Glutamatergic neuron (in vitro differentiated cells): ENCODE measurements at regions not wholly inside any gene's neighbourhood (a gene's known extent, or its start where the extent isn't known, plus 50 kb on each side); places are given as distances from the start of the nearest gene placed in this dataset.
"Not testable (repeated sequence)": the region's sequence is repeated elsewhere in the genome, so short reads cannot be mapped to it uniquely, and the experiment has no call there.

ENCODE experiments used
- DNase-seq: peaks from one replicate; pipeline ENCODE4 v3.0.0; 2022
- H3K27ac Mint-ChIP-seq: one replicate; pipeline ENCODE4 v1.8.0; 2020; ENCODE audit warnings: mild to moderate bottlenecking, mixed read lengths, inconsistent platforms; ENCODE audit not compliant: unreplicated experiment
- H3K27me3 Mint-ChIP-seq: one replicate; pipeline ENCODE4 v1.8.0; 2020; ENCODE audit warnings: mild to moderate bottlenecking, moderate library complexity, mixed read lengths, inconsistent platforms; ENCODE audit not compliant: unreplicated experiment
- H3K36me3 Mint-ChIP-seq: one replicate; pipeline ENCODE4 v1.8.0; 2020; ENCODE audit warnings: mild to moderate bottlenecking, mixed read lengths, inconsistent platforms; ENCODE audit not compliant: unreplicated experiment
- H3K4me1 Mint-ChIP-seq: one replicate; pipeline ENCODE4 v1.8.0; 2020; ENCODE audit warnings: mild to moderate bottlenecking, low read depth, mixed read lengths, inconsistent platforms; ENCODE audit not compliant: unreplicated experiment
- H3K4me3 Mint-ChIP-seq: one replicate; pipeline ENCODE4 v1.8.0; 2020; ENCODE audit warnings: mild to moderate bottlenecking, mixed read lengths, inconsistent platforms; ENCODE audit not compliant: unreplicated experiment
- H3K9me3 Mint-ChIP-seq: one replicate; pipeline ENCODE4 v1.8.0; 2020; ENCODE audit warnings: mild to moderate bottlenecking, moderate library complexity, mixed read lengths, inconsistent platforms; ENCODE audit not compliant: unreplicated experiment
- TF ChIP-seq, protein P1 (sequence below): fragments of 200-600 bp; sonication (generic); IDR thresholded peaks from one replicate; pipeline ENCODE4 v1.5.0; 2021; ENCODE audit not compliant: partially characterized antibody, unreplicated experiment

DNA sequence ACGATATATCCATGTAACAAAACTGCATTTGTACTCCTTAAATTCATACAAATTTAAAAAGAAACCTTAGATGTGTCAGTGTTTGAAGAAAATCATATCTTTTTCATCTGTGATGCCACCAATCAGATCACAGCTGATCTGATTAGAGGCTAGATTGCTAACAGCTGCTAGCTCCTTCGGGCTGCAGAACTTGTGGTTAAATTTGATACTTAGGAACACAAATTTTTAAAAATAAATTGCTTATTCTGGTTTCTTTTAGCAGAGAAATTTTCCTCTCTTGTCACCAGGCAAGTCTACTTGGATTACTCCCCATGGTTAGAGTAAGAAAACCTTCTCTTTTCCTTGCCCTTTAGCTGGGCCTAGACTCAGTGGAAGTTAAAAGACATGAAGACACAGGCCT, 94.6 kb upstream of the RANBP6 start:
- H3K27ac Mint-ChIP-seq = no peak overlapping the region
- TF ChIP-seq, protein P1, sequence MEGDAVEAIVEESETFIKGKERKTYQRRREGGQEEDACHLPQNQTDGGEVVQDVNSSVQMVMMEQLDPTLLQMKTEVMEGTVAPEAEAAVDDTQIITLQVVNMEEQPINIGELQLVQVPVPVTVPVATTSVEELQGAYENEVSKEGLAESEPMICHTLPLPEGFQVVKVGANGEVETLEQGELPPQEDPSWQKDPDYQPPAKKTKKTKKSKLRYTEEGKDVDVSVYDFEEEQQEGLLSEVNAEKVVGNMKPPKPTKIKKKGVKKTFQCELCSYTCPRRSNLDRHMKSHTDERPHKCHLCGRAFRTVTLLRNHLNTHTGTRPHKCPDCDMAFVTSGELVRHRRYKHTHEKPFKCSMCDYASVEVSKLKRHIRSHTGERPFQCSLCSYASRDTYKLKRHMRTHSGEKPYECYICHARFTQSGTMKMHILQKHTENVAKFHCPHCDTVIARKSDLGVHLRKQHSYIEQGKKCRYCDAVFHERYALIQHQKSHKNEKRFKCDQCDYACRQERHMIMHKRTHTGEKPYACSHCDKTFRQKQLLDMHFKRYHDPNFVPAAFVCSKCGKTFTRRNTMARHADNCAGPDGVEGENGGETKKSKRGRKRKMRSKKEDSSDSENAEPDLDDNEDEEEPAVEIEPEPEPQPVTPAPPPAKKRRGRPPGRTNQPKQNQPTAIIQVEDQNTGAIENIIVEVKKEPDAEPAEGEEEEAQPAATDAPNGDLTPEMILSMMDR = no peak
- no peaks in the 10 kb centered on the region for H3K27me3 Mint-ChIP-seq
- no peak overlapping the region for H3K4me3 Mint-ChIP-seq
- DNase-seq = no peak
- no peaks in the 10 kb centered on the region for H3K36me3 Mint-ChIP-seq
- H3K4me1 Mint-ChIP-seq = no peaks in the 10 kb centered on the region
- H3K9me3 Mint-ChIP-seq = no peaks in the 10 kb centered on the region

DNA sequence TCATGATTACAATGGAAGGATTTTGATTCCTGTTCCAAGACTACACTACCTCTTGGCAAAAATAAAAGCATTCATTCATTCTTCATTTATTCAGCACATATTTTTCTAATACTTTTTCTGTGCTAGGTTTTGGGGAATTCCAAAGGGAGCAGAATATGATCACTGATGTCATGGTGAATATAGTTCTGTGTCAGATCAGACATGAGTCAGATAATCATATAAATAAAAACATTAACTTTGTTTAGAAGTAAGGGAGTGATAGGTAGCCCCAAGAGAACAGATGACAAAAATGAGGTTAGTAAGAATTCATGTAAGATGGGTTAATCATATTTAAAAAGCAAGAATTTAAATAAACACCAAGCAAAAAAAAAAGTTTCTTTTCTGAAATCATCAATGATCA, 94.1 kb upstream of the RANBP6 start:
- Mint-ChIP-seq H3K36me3 (no peaks in the 10 kb centered on the region), H3K27me3 (no peaks in the 10 kb centered on the region), H3K9me3 (no peaks in the 10 kb centered on the region), H3K4me3 (no peak overlapping the region), H3K4me1 (no peaks in the 10 kb centered on the region), H3K27ac (no peak overlapping the region)
- TF ChIP-seq, protein P1 = no peak
- no peak for DNase-seq

DNA sequence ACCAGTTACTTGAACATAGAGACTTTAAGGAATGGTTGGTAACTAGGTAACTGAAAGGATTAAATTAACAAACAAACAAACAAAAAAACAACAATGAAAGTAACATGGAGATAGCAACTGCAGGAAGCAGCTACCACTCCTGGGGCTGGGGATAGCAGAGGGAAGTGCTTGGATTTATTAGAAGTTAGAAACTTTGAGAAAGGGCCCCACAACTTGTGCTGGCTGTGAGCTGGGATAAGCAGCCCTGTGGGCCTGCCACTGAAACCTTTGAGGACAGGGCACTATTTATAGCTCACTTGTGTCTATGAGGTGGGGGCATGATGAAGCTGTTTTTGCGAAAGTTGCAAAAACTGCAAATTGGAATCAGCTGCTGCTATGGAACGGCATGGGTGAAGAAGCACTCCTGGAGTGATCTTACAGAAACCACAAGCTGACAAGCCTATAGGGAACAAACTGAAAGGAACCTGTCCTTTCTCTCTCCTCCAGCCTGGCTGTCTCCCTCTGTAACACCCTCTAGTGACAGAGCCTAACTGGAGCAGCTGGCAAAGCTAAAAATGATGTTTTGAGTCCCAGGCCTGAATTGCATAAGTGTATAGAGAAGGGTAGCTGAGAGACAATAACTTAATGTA, 91.4 kb upstream of the RANBP6 start:
- no peaks in the 10 kb centered on the region for H3K36me3 Mint-ChIP-seq

DNA sequence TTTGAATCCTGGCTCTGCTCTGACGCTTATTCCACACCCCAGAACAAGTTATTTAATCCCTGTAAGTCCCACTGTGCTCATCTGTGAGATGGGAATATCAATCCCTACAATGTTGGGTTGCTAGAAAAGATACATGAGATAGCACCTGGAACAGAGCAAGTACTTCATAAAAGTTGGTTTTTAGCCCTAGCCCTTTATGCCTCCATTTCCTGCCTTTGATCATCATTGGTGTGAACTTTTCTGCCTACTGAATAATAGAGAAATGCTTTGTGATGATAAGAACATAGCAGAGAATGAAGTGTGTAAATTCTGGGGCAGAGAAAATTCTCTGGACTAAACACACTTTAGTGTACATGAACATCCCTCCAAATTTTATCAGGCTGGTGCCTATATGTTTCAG, 90.3 kb upstream of the RANBP6 start:
- no peak overlapping the region for H3K4me3 Mint-ChIP-seq
- DNase-seq = no peak
- H3K4me1 Mint-ChIP-seq = no peaks in the 10 kb centered on the region
- H3K27ac Mint-ChIP-seq = no peak overlapping the region
- TF ChIP-seq, protein P1 = no peak
- H3K36me3 Mint-ChIP-seq = no peaks in the 10 kb centered on the region
- H3K27me3 Mint-ChIP-seq = no peaks in the 10 kb centered on the region
- peaks cover 1% of the 10 kb centered on the region for H3K9me3 Mint-ChIP-seq

More for the DNA sequence above, 91.4 kb upstream of the RANBP6 start:
- Mint-ChIP-seq H3K4me1 (no peaks in the 10 kb centered on the region), H3K9me3 (peaks cover 1% of the 10 kb centered on the region), H3K27me3 (no peaks in the 10 kb centered on the region), H3K27ac (no peak overlapping the region), H3K4me3 (no peak overlapping the region)
- DNase-seq = no peak
- TF ChIP-seq, protein P1 = no peak

DNA sequence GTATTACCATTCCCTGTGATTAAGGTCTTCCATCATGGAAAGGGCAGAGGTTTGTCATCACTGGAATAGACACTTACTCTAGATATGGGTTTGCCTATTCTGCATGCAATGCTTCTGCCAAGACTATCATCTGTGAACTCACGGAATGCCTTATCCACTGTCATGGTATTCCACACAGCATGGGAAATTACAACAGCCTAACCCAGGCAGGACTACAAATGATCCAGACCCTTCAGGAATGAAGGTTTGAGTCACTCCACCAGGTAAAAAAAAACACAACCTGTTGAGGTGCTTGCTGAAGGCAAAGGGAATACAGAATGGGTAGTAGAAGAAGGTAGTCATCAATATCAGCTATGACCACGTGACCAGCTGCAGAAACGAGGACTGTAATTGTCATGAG, 89.0 kb upstream of the RANBP6 start:
- not testable (repeated sequence) for H3K4me3 Mint-ChIP-seq, H3K9me3 Mint-ChIP-seq, H3K36me3 Mint-ChIP-seq, H3K4me1 Mint-ChIP-seq, H3K27ac Mint-ChIP-seq, DNase-seq, H3K27me3 Mint-ChIP-seq

DNA sequence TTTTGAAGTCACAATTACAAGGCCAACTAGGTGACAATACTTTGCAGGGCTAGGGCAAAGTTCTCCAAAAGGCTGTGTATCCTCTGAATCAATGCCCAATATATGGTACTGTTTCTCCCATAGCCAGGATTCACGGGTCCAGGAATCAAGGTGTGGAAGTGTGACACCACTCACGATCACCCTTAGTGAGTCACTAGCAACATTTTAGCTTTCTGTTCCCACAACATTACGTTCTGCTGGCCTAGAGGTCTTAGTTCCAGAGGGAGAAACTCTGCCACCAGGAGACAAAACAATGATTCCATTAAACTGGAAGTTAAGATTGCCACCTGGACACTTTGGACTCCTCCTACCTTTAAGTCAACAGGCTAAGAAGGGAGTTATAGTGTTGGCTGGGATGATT, 88.5 kb upstream of the RANBP6 start:
- H3K27ac Mint-ChIP-seq, H3K4me1 Mint-ChIP-seq, H3K4me3 Mint-ChIP-seq, H3K36me3 Mint-ChIP-seq, H3K27me3 Mint-ChIP-seq, H3K9me3 Mint-ChIP-seq, DNase-seq: not testable (repeated sequence)

DNA sequence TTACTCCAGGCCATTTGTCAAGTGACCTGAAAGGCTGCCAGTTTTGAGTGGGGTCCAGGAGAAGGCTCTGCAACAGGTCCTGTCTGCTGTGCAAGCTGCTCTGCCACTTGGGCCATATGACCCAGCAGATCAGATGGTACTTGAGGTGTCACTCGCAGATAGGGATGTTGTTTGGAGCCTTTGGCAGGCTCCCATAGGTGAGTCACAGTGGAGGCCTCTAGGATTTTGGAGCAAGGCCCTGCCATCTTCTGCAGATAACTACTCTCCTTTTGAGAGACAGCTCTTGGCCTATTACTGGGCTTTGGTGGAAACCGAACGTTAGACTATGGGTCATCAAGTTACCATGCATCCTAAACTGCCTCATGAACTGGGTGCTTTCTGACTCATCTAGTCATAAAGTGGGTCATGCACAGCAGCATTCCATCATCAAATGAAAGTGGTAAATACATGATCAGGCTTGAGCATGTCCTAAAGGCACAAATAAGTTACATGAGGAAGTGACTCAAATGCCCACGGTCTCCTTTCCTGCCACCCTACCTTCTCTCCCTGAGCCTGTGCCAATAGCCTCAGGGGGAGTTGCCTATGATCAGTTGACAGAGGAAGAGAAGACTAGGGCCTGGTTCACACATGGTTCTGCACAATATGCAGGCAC, 87.0 kb upstream of the RANBP6 start:
- H3K27ac Mint-ChIP-seq, H3K4me3 Mint-ChIP-seq, H3K27me3 Mint-ChIP-seq, DNase-seq, H3K36me3 Mint-ChIP-seq, H3K4me1 Mint-ChIP-seq, H3K9me3 Mint-ChIP-seq: not testable (repeated sequence)

DNA sequence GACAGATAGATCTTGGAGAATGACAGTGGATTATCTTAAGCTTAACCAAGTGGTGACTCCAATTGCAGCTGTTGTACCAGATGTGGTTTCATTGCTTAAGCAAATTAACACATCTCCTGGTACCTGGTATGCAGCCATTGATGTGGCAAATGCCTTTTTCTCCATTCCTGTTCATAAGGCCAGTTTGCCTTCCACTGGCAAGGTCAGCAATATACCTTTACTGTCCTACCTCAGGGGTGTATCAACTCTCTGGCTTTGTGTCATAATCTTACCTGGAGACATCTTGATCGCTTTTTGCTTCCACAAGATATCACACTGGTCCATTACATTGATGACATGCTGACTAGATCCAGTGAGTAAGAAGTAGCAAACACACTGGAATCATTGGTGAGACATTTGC, 86.3 kb upstream of the RANBP6 start:
- H3K4me3 Mint-ChIP-seq, H3K36me3 Mint-ChIP-seq, DNase-seq, H3K4me1 Mint-ChIP-seq, H3K27me3 Mint-ChIP-seq, H3K9me3 Mint-ChIP-seq, H3K27ac Mint-ChIP-seq: not testable (repeated sequence)

DNA sequence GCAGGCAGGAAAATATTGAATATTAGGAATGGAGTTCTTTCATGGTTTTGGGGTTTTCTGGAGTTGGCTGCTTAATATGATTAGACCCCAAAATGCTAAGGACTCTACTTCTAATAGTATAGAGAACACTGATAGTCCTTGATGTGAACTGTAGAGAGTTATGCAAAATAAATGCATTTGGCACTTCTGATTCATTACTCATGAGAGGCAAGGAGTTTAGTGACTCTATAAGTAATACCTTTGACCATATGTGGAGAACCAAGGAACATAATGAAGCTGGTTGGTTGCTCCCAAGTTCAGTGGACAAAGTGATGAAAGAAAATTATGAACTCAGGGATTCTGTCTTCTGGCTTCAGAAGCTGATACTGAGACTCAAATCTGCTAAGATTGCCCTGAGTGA, 83.9 kb upstream of the RANBP6 start:
- H3K4me3 Mint-ChIP-seq, H3K27ac Mint-ChIP-seq, H3K36me3 Mint-ChIP-seq, H3K27me3 Mint-ChIP-seq, DNase-seq, H3K4me1 Mint-ChIP-seq, H3K9me3 Mint-ChIP-seq: not testable (repeated sequence)
